Lower leg skin (tissue), 3 donors: ENCODE measurements at regions not wholly inside any gene's neighbourhood (a gene's known extent, or its start where the extent isn't known, plus 50 kb on each side); places are given as distances from the start of the nearest gene placed in this dataset.

ENCODE experiments used
- POLR2A ChIP-seq, 2 donors: fragments of 450-650 bp; IDR thresholded peaks; one replicate each; pipeline ENCODE4 v1.6.1; 2016 to 2017; ENCODE audit warnings: antibody characterized with exemption in 2 of 2, mild to moderate bottlenecking in 1 of 2, moderate library complexity in 1 of 2
- TF ChIP-seq, protein P1 (sequence below), 3 donors: fragments of 450-650 bp; IDR thresholded peaks; one replicate each; pipeline ENCODE4 v1.5.1; 2016; ENCODE audit warnings: antibody characterized with exemption in 3 of 3, mild to moderate bottlenecking in 3 of 3, moderate library complexity in 2 of 3

GRCh38 chr9:13013991-13014883 lies 239.4 kb downstream of the LURAP1L start:
- TF ChIP-seq, protein P1, sequence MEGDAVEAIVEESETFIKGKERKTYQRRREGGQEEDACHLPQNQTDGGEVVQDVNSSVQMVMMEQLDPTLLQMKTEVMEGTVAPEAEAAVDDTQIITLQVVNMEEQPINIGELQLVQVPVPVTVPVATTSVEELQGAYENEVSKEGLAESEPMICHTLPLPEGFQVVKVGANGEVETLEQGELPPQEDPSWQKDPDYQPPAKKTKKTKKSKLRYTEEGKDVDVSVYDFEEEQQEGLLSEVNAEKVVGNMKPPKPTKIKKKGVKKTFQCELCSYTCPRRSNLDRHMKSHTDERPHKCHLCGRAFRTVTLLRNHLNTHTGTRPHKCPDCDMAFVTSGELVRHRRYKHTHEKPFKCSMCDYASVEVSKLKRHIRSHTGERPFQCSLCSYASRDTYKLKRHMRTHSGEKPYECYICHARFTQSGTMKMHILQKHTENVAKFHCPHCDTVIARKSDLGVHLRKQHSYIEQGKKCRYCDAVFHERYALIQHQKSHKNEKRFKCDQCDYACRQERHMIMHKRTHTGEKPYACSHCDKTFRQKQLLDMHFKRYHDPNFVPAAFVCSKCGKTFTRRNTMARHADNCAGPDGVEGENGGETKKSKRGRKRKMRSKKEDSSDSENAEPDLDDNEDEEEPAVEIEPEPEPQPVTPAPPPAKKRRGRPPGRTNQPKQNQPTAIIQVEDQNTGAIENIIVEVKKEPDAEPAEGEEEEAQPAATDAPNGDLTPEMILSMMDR (IDR thresholded peaks at IDR 0.05): no peak
- TF ChIP-seq POLR2A (IDR thresholded peaks at IDR 0.05): no peak
